Lower leg skin (tissue), 3 donors: ENCODE measurements at regions not wholly inside any gene's neighbourhood (a gene's known extent, or its start where the extent isn't known, plus 50 kb on each side); places are given as distances from the start of the nearest gene placed in this dataset.

Experiments
- POLR2A ChIP-seq, 2 donors: fragments of 450-650 bp; IDR thresholded peaks; one replicate each; pipeline ENCODE4 v1.6.1; 2016 to 2017; ENCODE audit warnings: antibody characterized with exemption in 2 of 2, mild to moderate bottlenecking in 1 of 2, moderate library complexity in 1 of 2
- TF ChIP-seq, protein P1 (sequence below), 3 donors: fragments of 450-650 bp; IDR thresholded peaks; one replicate each; pipeline ENCODE4 v1.5.1; 2016; ENCODE audit warnings: antibody characterized with exemption in 3 of 3, mild to moderate bottlenecking in 3 of 3, moderate library complexity in 2 of 3

- TF ChIP-seq, protein P1, sequence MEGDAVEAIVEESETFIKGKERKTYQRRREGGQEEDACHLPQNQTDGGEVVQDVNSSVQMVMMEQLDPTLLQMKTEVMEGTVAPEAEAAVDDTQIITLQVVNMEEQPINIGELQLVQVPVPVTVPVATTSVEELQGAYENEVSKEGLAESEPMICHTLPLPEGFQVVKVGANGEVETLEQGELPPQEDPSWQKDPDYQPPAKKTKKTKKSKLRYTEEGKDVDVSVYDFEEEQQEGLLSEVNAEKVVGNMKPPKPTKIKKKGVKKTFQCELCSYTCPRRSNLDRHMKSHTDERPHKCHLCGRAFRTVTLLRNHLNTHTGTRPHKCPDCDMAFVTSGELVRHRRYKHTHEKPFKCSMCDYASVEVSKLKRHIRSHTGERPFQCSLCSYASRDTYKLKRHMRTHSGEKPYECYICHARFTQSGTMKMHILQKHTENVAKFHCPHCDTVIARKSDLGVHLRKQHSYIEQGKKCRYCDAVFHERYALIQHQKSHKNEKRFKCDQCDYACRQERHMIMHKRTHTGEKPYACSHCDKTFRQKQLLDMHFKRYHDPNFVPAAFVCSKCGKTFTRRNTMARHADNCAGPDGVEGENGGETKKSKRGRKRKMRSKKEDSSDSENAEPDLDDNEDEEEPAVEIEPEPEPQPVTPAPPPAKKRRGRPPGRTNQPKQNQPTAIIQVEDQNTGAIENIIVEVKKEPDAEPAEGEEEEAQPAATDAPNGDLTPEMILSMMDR (IDR thresholded peaks at IDR 0.05), result no peak
- no peak for TF ChIP-seq POLR2A (IDR thresholded peaks at IDR 0.05)
Measured at GRCh38 chr10:109780997-109781396, 142.3 kb downstream of the XPNPEP1 start.
